PC-3 (cell line): ENCODE measurements at regions not wholly inside any gene's neighbourhood (a gene's known extent, or its start where the extent isn't known, plus 50 kb on each side); places are given as distances from the start of the nearest gene placed in this dataset.
"Not testable (repeated sequence)": the region's sequence is repeated elsewhere in the genome, so short reads cannot be mapped to it uniquely, and the experiment has no call there.

Source experiments
- ATAC-seq: fragments of 200-7000 bp; cut with Tn5 transposase; 2 replicates; pipeline ENCODE4 v1.9.1; 2020; ENCODE audit warnings: mild to moderate bottlenecking, moderate library complexity
- BruUV-seq: library from RNA; stranded (reverse); fragments of 400-500 nt; replicated peaks from 2 replicates; lab custom pipeline; 2021; lab: Mats Ljungman, UMichigan
- CTCF ChIA-PET: fragments of 300-600 bp; sonication (Branson Sonifier 250); formaldehyde crosslinking; loops from one replicate; lab custom pipeline; 2022; ENCODE audit warnings: antibody characterized with exemption; lab: Charles Lee
- POLR2A ChIA-PET: fragments of 300-600 bp; sonication (Branson Sonifier 250); formaldehyde crosslinking; loops from one replicate; lab custom pipeline; 2022; ENCODE audit warnings: antibody characterized with exemption; ENCODE audit not compliant: unreplicated experiment; lab: Charles Lee
- DNase-seq: peaks from one replicate; pipeline ENCODE4 v3.0.0-alpha.2; 2015
- H2AFZ ChIP-seq: fragments of 300-600 bp; sonication (generic); 2 replicates; pipeline ENCODE4 v1.6.0; 2016; ENCODE audit warnings: antibody characterized with exemption, low read length
- H3F3A ChIP-seq: fragments of 300-600 bp; sonication (generic); one replicate; pipeline ENCODE4 v1.6.0; 2017; ENCODE audit warnings: antibody characterized with exemption, low read length, control low read depth, mild to moderate bottlenecking; ENCODE audit not compliant: unreplicated experiment
- H3K27ac ChIP-seq: fragments of 300-600 bp; sonication (generic); 2 replicates; pipeline ENCODE4 v1.5.1; 2016; ENCODE audit warnings: mild to moderate bottlenecking, low read length
- H3K27me3 ChIP-seq: fragments of 300-600 bp; sonication (generic); 2 replicates; pipeline ENCODE4 v1.6.1; 2016; ENCODE audit warnings: low read length, mixed read lengths
- H3K36me3 ChIP-seq: fragments of 300-600 bp; sonication (generic); 2 replicates; pipeline ENCODE4 v1.6.1; 2016; ENCODE audit warnings: low read depth, mixed run types, low read length, mixed read lengths
- H3K4me1 ChIP-seq: fragments of 300-600 bp; sonication (generic); 2 replicates; pipeline ENCODE4 v1.5.1; 2016; ENCODE audit warnings: low read length; ENCODE audit not compliant: insufficient read depth
- H3K4me2 ChIP-seq: fragments of 300-600 bp; sonication (generic); 2 replicates; pipeline ENCODE4 v1.6.0; 2016; ENCODE audit warnings: low read length
- H3K4me3 ChIP-seq: fragments of 300-600 bp; sonication (generic); 2 replicates; pipeline ENCODE4 v1.5.1; 2016; ENCODE audit warnings: mild to moderate bottlenecking, low read length, mixed read lengths
- H3K79me2 ChIP-seq: fragments of 300-600 bp; sonication (generic); 2 replicates; pipeline ENCODE4 v1.6.1; 2017; ENCODE audit warnings: low read length, mixed read lengths
- H3K9ac ChIP-seq: fragments of 300-600 bp; sonication (generic); 2 replicates; pipeline ENCODE4 v1.6.0; 2016; ENCODE audit warnings: mild to moderate bottlenecking, low read length
- H3K9me2 ChIP-seq: fragments of 300-600 bp; sonication (generic); replicated peaks from 2 replicates; pipeline ENCODE4 v1.6.1; 2016; ENCODE audit warnings: mixed run types, low read length, mixed read lengths
- H3K9me3 ChIP-seq: fragments of 300-600 bp; sonication (generic); 2 replicates; pipeline ENCODE4 v1.6.1; 2016; ENCODE audit warnings: low read length, mixed read lengths
- H4K20me1 ChIP-seq: fragments of 300-600 bp; sonication (generic); 2 replicates; pipeline ENCODE4 v1.6.1; 2016; ENCODE audit warnings: low read length, mixed read lengths
- EZH2 ChIP-seq: fragments of 300-600 bp; sonication (generic); IDR thresholded peaks from one replicate; pipeline ENCODE4 v1.6.1; 2017; ENCODE audit warnings: antibody characterized with exemption, mild to moderate bottlenecking, low read length; ENCODE audit not compliant: unreplicated experiment
- EZH2phosphoT487 ChIP-seq: fragments of 300-600 bp; sonication (generic); IDR thresholded peaks from 2 replicates; pipeline ENCODE4 v1.6.1; 2018; ENCODE audit warnings: mild to moderate bottlenecking, antibody characterized with exemption, low read length, borderline replicate concordance
- intact Hi-C: fragments of 100-400 bp; cut with micrococcal nuclease; formaldehyde crosslinking; loops from 2 replicates; pipeline ENCODE4 v1.9.0; 2023
- TF ChIP-seq, protein P1 (sequence below): fragments of 300-600 bp; sonication (generic); conservative IDR thresholded peaks from 2 replicates; pipeline ENCODE4 v1.5.1; 2017; ENCODE audit warnings: antibody characterized with exemption, low read depth, mild to moderate bottlenecking, low read length

DNA sequence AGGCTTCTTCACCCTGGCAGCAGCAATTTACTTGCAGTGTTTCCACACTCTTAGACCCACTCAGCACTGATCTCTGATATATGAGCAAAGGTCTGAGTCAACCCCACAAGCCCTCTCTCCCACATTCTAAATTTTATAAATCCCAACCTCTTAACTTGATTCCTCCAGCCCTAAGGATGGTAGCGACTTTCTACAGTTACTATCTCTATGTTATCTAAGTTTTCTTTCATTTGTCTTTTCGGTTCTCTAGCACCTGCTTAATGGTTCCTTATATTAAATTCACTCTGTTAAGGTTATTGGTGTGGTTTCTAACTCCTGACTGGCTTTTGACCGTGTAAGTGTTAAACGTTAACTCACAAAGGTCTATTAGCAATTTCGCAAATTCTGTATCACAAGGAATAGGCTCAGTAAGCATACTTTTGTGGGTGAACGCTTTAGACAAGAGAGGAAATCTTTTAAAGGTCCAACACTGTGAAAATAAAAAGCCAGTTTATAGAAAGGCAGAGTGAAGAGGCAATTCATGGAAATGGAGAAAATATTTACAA is 99.3 kb downstream of the DLEU7 start:
- no peaks in the 10 kb centered on the region for H3K9me2 ChIP-seq
- CTCF ChIA-PET = no interaction called here
- H3K9me3 ChIP-seq = no peaks in the 10 kb centered on the region
- H3K4me3 ChIP-seq = no peak overlapping the region
- TF ChIP-seq EZH2 (no peak), EZH2phosphoT487 (no peak)
- TF ChIP-seq, protein P1, sequence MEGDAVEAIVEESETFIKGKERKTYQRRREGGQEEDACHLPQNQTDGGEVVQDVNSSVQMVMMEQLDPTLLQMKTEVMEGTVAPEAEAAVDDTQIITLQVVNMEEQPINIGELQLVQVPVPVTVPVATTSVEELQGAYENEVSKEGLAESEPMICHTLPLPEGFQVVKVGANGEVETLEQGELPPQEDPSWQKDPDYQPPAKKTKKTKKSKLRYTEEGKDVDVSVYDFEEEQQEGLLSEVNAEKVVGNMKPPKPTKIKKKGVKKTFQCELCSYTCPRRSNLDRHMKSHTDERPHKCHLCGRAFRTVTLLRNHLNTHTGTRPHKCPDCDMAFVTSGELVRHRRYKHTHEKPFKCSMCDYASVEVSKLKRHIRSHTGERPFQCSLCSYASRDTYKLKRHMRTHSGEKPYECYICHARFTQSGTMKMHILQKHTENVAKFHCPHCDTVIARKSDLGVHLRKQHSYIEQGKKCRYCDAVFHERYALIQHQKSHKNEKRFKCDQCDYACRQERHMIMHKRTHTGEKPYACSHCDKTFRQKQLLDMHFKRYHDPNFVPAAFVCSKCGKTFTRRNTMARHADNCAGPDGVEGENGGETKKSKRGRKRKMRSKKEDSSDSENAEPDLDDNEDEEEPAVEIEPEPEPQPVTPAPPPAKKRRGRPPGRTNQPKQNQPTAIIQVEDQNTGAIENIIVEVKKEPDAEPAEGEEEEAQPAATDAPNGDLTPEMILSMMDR = no peak
- intact Hi-C loops = no loop called here
- H3K9ac ChIP-seq = no peak overlapping the region
- no peaks in the 10 kb centered on the region for H3K36me3 ChIP-seq
- H3K4me2 ChIP-seq = no peak overlapping the region
- no TSS peak for BruUV-seq
- H3K27me3 ChIP-seq = no peaks in the 10 kb centered on the region
- H3K27ac ChIP-seq = no peak overlapping the region
- ATAC-seq (no peak), DNase-seq (no peak)
- H3K4me1 ChIP-seq = no peaks in the 10 kb centered on the region
- no peaks in the 10 kb centered on the region for H3K79me2 ChIP-seq
- POLR2A ChIA-PET = interaction anchor here (0.6 kb wide), 1 partner anchor 42 kb away, joined by 4 read pairs; no protein-coding TSS in a partner anchor
- no peaks in the 10 kb centered on the region for H4K20me1 ChIP-seq
- no peak overlapping the region for H2AFZ ChIP-seq
- no peaks in the 10 kb centered on the region for H3F3A ChIP-seq

- Histone ChIP-seq H3K79me2 (no peaks in the 10 kb centered on the region), H2AFZ (no peak overlapping the region), H3K9ac (no peak overlapping the region), H3K9me3 (no peaks in the 10 kb centered on the region), H3K4me2 (no peak overlapping the region), H3K27me3 (no peaks in the 10 kb centered on the region), H3K4me3 (no peak overlapping the region), H4K20me1 (no peaks in the 10 kb centered on the region), H3K36me3 (no peaks in the 10 kb centered on the region), H3K9me2 (no peaks in the 10 kb centered on the region), H3K4me1 (no peaks in the 10 kb centered on the region), H3K27ac (no peak overlapping the region), H3F3A (no peaks in the 10 kb centered on the region)
- ChIA-PET POLR2A (no interaction called here), CTCF (no interaction called here)
- ATAC-seq = no peak
- intact Hi-C loops = no loop called here
- BruUV-seq = no TSS peak
- peak; percentile 11 for DNase-seq
- no peak for TF ChIP-seq EZH2phosphoT487
- TF ChIP-seq, protein P1 = 0 out of 2 replicates have a peak, but pooled peaks have one; percentile 20
Observed at GRCh38 chr13:50745542-50746115, 97.9 kb downstream of the DLEU7 start.

DNA sequence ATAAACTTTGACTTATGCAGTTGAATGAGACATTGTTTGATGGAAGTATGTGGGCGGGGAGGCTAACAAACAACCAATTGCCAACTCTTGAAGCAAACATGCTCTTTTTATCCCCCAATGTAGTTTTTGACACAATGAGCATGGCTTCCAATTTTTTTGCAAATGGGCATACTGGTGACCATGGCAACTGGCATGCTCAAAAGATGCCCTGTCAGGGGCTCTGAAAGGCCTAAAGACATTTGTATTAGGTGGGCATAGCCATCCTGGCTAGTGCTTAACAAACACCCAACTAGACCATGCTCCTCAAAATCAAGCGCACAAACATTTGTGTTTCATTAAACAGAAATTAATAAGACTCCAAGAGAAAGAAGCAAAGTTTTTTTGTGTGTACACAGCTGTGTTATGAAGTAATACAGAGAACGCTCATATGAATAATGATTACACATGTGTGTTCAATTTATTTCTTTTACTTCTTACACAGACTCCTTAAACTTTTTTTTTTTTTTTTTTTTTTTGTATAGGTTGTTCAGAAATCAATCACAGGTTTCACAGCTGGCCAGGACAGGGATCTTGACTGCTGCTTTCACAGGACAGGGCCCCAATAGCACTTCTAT is 95.6 kb downstream of the DLEU7 start:
- Histone ChIP-seq H3K27me3 (no peaks in the 10 kb centered on the region), H3K9me2 (no peaks in the 10 kb centered on the region), H3K4me1 (no peaks in the 10 kb centered on the region), H3K4me2 (no peak overlapping the region), H3F3A (no peaks in the 10 kb centered on the region), H3K27ac (no peak overlapping the region), H3K79me2 (no peaks in the 10 kb centered on the region), H4K20me1 (no peaks in the 10 kb centered on the region), H3K4me3 (no peak overlapping the region), H3K9ac (no peak overlapping the region), H3K9me3 (no peaks in the 10 kb centered on the region), H3K36me3 (no peaks in the 10 kb centered on the region), H2AFZ (no peak overlapping the region)
- TF ChIP-seq, protein P1 = no peak
- no peak for TF ChIP-seq EZH2
- no peak for TF ChIP-seq EZH2phosphoT487
- ATAC-seq (no peak), DNase-seq (no peak)
- intact Hi-C loops = no loop called here
- BruUV-seq = no TSS peak
- POLR2A ChIA-PET = no interaction called here
- CTCF ChIA-PET = no interaction called here

GRCh38 chr13:50753221-50753620 is 90.3 kb downstream of the DLEU7 start:
- H3K9me2 ChIP-seq, intact Hi-C loops, H3K4me1 ChIP-seq, H3K36me3 ChIP-seq, ATAC-seq, H3K27ac ChIP-seq, H2AFZ ChIP-seq, H4K20me1 ChIP-seq, H3F3A ChIP-seq, H3K4me3 ChIP-seq, CTCF ChIA-PET, POLR2A ChIA-PET, DNase-seq, BruUV-seq, H3K27me3 ChIP-seq, H3K9ac ChIP-seq, H3K4me2 ChIP-seq, H3K79me2 ChIP-seq, H3K9me3 ChIP-seq: not testable (repeated sequence)
